ENCODE measurements at regions not wholly inside any gene's neighbourhood (a gene's known extent, or its start where the extent isn't known, plus 50 kb on each side); places are given as distances from the start of the nearest gene placed in this dataset.

GRCh38 chr2:152929628-152930027 lies 211.2 kb downstream of the ARL6IP6 start:
- Histone ChIP-seq H3K36me3 (replicated peaks; ENCODE audit: insufficient read depth, low read length) (no peaks in the 10 kb centered on the region), H4K20me1 (ENCODE audit: insufficient read depth, low read length) (no peaks in the 10 kb centered on the region), H3K79me2 (ENCODE audit: low read length) (peaks cover 3% of the 10 kb centered on the region; the same call in 1 of the 2 replicates), H3K27me3 (replicated peaks; ENCODE audit: insufficient read depth, low read length) (no peaks in the 10 kb centered on the region), H2AFZ (ENCODE audit: low read length) (no peak overlapping the region), H3F3A (ENCODE audit: insufficient read depth, low read length) (no peaks in the 10 kb centered on the region), H3K9ac (ENCODE audit: low read length) (no peak overlapping the region), H3K4me1 (ENCODE audit: low read length) (0 out of 2 replicates have a peak, but pooled peaks cover 5% of the 10 kb centered on the region), H3K4me3 (ENCODE audit: low read length) (no peak overlapping the region), H3K4me2 (ENCODE audit: low read depth, low read length) (no peak overlapping the region), H3K9me2 (replicated peaks; ENCODE audit: insufficient read depth, low read length) (no peaks in the 10 kb centered on the region), H3K27ac (ENCODE audit: low read length) (no peak overlapping the region), H3K9me3 (replicated peaks; ENCODE audit: insufficient read depth, low read length) (no peaks in the 10 kb centered on the region)
- TF ChIP-seq EZH2 (optimal IDR thresholded peaks at IDR 0.05; ENCODE audit: low read depth, low read length) (no peak), EZH2phosphoT487 (IDR thresholded peaks at IDR 0.05; ENCODE audit: low read length) (no peak), CTCF (IDR thresholded peaks at IDR 0.05; ENCODE audit: low read length) (no peak)
- no peak for DNase-seq

- Histone ChIP-seq H3K4me2 (ENCODE audit: low read depth, low read length) (peak overlapping the region; percentile 32), H3K9ac (ENCODE audit: low read length) (no peak overlapping the region), H3K4me3 (ENCODE audit: low read length) (peak overlapping the region; percentile 3; the same call in 1 of the 2 replicates), H2AFZ (ENCODE audit: low read length) (peak overlapping the region; percentile 27), H3K79me2 (ENCODE audit: low read length) (peaks cover 3% of the 10 kb centered on the region; the same call in 1 of the 2 replicates), H3K27ac (ENCODE audit: low read length) (no peak overlapping the region), H4K20me1 (ENCODE audit: insufficient read depth, low read length) (no peaks in the 10 kb centered on the region), H3K9me2 (replicated peaks; ENCODE audit: insufficient read depth, low read length) (no peaks in the 10 kb centered on the region), H3K36me3 (replicated peaks; ENCODE audit: insufficient read depth, low read length) (no peaks in the 10 kb centered on the region), H3F3A (ENCODE audit: insufficient read depth, low read length) (no peaks in the 10 kb centered on the region), H3K27me3 (replicated peaks; ENCODE audit: insufficient read depth, low read length) (no peaks in the 10 kb centered on the region), H3K4me1 (ENCODE audit: low read length) (0 out of 2 replicates have a peak, but pooled peaks cover 5% of the 10 kb centered on the region), H3K9me3 (replicated peaks; ENCODE audit: insufficient read depth, low read length) (no peaks in the 10 kb centered on the region)
- peak; percentile 65 for DNase-seq
- peak; percentile 97 for TF ChIP-seq CTCF (IDR thresholded peaks at IDR 0.05; ENCODE audit: low read length)
- no peak for TF ChIP-seq EZH2phosphoT487 (IDR thresholded peaks at IDR 0.05; ENCODE audit: low read length)
These were observed 207.4 kb downstream of the ARL6IP6 start for GRCh38 chr2:152925547-152926448.

DNA sequence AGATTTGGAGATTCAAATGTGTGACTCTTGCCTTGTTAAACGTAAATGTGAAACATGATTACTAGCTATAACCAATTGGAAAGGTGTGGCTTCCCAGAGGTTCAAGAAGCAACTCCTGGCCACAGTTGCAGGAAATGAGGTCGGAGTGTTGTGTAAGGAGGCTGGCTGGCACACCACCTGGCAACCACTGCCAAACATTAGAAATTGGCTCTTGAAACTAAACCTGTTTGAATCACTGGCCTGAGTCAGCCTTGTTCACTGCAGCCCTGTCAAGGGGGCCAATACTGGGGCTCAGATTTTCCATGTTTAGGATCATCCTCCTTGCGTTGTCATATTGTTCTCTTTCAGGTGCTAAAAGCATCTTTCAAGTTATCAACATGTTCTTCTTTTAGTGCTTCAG lies 206.3 kb downstream of the ARL6IP6 start:
- no peak overlapping the region for H3K4me3 ChIP-seq (ENCODE audit: low read length)
- TF ChIP-seq EZH2 (optimal IDR thresholded peaks at IDR 0.05; ENCODE audit: low read depth, low read length): no peak
- no peak for TF ChIP-seq EZH2phosphoT487 (IDR thresholded peaks at IDR 0.05; ENCODE audit: low read length)
- no peak for TF ChIP-seq CTCF (IDR thresholded peaks at IDR 0.05; ENCODE audit: low read length)
- no peak for DNase-seq

More for the DNA sequence above, 206.3 kb downstream of the ARL6IP6 start:
- no peak overlapping the region for H3K9ac ChIP-seq (ENCODE audit: low read length)
- 0 out of 2 replicates have a peak, but pooled peaks cover 5% of the 10 kb centered on the region for H3K4me1 ChIP-seq (ENCODE audit: low read length)
- H2AFZ ChIP-seq (ENCODE audit: low read length): no peak overlapping the region
- no peak overlapping the region for H3K4me2 ChIP-seq (ENCODE audit: low read depth, low read length)
- H3K79me2 ChIP-seq (ENCODE audit: low read length): peaks cover 3% of the 10 kb centered on the region; the same call in 1 of the 2 replicates
- no peaks in the 10 kb centered on the region for H3K9me3 ChIP-seq (replicated peaks; ENCODE audit: insufficient read depth, low read length)
- no peaks in the 10 kb centered on the region for H3K9me2 ChIP-seq (replicated peaks; ENCODE audit: insufficient read depth, low read length)
- H3K27ac ChIP-seq (ENCODE audit: low read length): no peak overlapping the region
- no peaks in the 10 kb centered on the region for H4K20me1 ChIP-seq (ENCODE audit: insufficient read depth, low read length)
- H3K27me3 ChIP-seq (replicated peaks; ENCODE audit: insufficient read depth, low read length): no peaks in the 10 kb centered on the region
- H3F3A ChIP-seq (ENCODE audit: insufficient read depth, low read length): no peaks in the 10 kb centered on the region
- no peaks in the 10 kb centered on the region for H3K36me3 ChIP-seq (replicated peaks; ENCODE audit: insufficient read depth, low read length)

Measured in MM.1S (cell line).